Panc1 (cell line): ENCODE measurements at regions not wholly inside any gene's neighbourhood (a gene's known extent, or its start where the extent isn't known, plus 50 kb on each side); places are given as distances from the start of the nearest gene placed in this dataset.

Source experiments
- ATAC-seq: fragments of 200-7000 bp; cut with Tn5 transposase; 2 replicates; pipeline ENCODE4 v1.9.1; 2020; ENCODE audit warnings: mild to moderate bottlenecking, moderate library complexity
- BruUV-seq: library from RNA; stranded (reverse); fragments of 400-500 nt; replicated peaks from 2 replicates; lab custom pipeline; 2021; lab: Mats Ljungman, UMichigan
- CTCF ChIA-PET: fragments of 300-600 bp; sonication (Branson Sonifier 250); formaldehyde crosslinking; loops from one replicate; lab custom pipeline; 2022; ENCODE audit warnings: antibody characterized with exemption; lab: Charles Lee
- POLR2A ChIA-PET: fragments of 300-600 bp; sonication (Branson Sonifier 250); formaldehyde crosslinking; loops from one replicate; lab custom pipeline; 2022; ENCODE audit warnings: antibody characterized with exemption; lab: Charles Lee
- DNase-seq: peaks from one replicate; pipeline ENCODE4 v3.0.0-alpha.2; 2010; ENCODE audit warnings: low read depth, low spot score
- H3K27ac ChIP-seq: 2 replicates; pipeline ENCODE4 v1.5.1; 2011; ENCODE audit warnings: mild to moderate bottlenecking, low read length, inconsistent platforms
- H3K27me3 ChIP-seq: fragments of 200-500 bp; sonication (Bioruptor generic); 2 replicates; pipeline ENCODE4 v1.6.0; 2014; ENCODE audit warnings: low read length, inconsistent platforms; ENCODE audit not compliant: control insufficient read depth, insufficient read depth
- H3K36me3 ChIP-seq: fragments of 200-500 bp; sonication (Bioruptor generic); 2 replicates; pipeline ENCODE4 v1.5.1; 2014; ENCODE audit warnings: inconsistent platforms, mild to moderate bottlenecking, low read length, moderate library complexity; ENCODE audit not compliant: control insufficient read depth, insufficient read depth
- H3K4me1 ChIP-seq: 2 replicates; pipeline ENCODE4 v1.5.1; 2011; ENCODE audit warnings: inconsistent platforms, mild to moderate bottlenecking, low read length, moderate library complexity; ENCODE audit not compliant: control insufficient read depth, insufficient read depth
- H3K4me3 ChIP-seq, 2 experiments: 2 replicates each; pipeline ENCODE4 v1.5.1; 2011 to 2012; ENCODE audit warnings: low read depth in 2 of 2, low read length in 2 of 2, mild to moderate bottlenecking in 2 of 2, inconsistent platforms in 1 of 2, moderate library complexity in 1 of 2
- H3K9me3 ChIP-seq: fragments of 200-500 bp; sonication (Bioruptor generic); 2 replicates; pipeline ENCODE4 v1.5.1; 2014; ENCODE audit warnings: low read depth, mild to moderate bottlenecking, inconsistent platforms, low read length, moderate library complexity; ENCODE audit not compliant: control insufficient read depth, insufficient read depth
- POLR2AphosphoS5 ChIP-seq: IDR thresholded peaks from 2 replicates; pipeline ENCODE4 v1.6.1; 2012; ENCODE audit warnings: mild to moderate bottlenecking, low read depth, low read length, moderate library complexity
- SIN3A ChIP-seq: IDR thresholded peaks from 2 replicates; pipeline ENCODE4 v1.6.1; 2012; ENCODE audit warnings: low read depth, mild to moderate bottlenecking, low read length, moderate library complexity, borderline replicate concordance; ENCODE audit not compliant: insufficient read depth
- TCF7L2 ChIP-seq: IDR thresholded peaks from 2 replicates; pipeline ENCODE4 v1.6.1; 2011; ENCODE audit warnings: mild to moderate bottlenecking, low read depth, low read length, inconsistent platforms
- in situ Hi-C: cut with HindIII; loops from 2 replicates; pipeline ENCODE4 v1.10.0; 2016; ENCODE audit warnings: low sequenced_read_pairs, low pct_unique_long_range_greater_than_20kb
- intact Hi-C: fragments of 100-400 bp; cut with micrococcal nuclease; formaldehyde crosslinking; loops from one replicate; pipeline ENCODE4 v1.10.0; 2022; ENCODE audit not compliant: unreplicated experiment
- TF ChIP-seq, protein P1 (sequence below), 2 experiments: IDR thresholded peaks; 2 replicates each; pipeline ENCODE4 v1.6.1; 2011 to 2012; ENCODE audit warnings: low read depth in 2 of 2, control low read depth in 1 of 2, low read length in 1 of 2, mild to moderate bottlenecking in 1 of 2, moderate library complexity in 1 of 2; ENCODE audit not compliant: insufficient read depth in 1 of 2
- TF ChIP-seq, protein P2 (sequence below): fragments of 450-650 bp; IDR thresholded peaks from 2 replicates; pipeline ENCODE4 v1.5.1; 2017; ENCODE audit warnings: mild to moderate bottlenecking

DNA sequence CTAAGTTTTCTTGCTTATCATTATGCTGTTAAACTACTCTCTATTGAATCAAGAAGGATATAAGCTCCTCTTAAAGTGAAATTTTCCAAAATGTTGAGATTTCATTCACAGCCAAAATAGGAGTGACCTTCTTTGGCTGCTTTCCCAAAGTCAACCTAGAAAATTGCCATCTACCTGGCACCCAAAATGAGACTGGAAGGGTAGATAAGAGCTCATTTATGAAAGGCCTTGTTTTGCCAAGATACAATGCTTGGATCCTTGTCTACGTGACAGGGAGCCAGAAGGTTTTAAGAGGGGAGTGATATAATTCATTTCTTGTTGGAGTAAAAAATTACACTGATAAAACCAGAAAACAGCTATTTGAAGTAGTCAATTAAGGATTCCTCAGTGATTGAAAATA lies 287.1 kb downstream of the IZUMO3 start:
- Histone ChIP-seq H3K9me3 (no peaks in the 10 kb centered on the region), H3K27ac (no peak overlapping the region), H3K36me3 (no peaks in the 10 kb centered on the region), H3K4me1 (no peaks in the 10 kb centered on the region), H3K4me3 (no peak overlapping the region), H3K27me3 (no peaks in the 10 kb centered on the region)
- ChIA-PET POLR2A (no interaction called here), CTCF (no interaction called here)
- DNase-seq (no peak), ATAC-seq (no peak)
- TF ChIP-seq POLR2AphosphoS5 (no peak), TCF7L2 (no peak)
- TF ChIP-seq, protein P1, sequence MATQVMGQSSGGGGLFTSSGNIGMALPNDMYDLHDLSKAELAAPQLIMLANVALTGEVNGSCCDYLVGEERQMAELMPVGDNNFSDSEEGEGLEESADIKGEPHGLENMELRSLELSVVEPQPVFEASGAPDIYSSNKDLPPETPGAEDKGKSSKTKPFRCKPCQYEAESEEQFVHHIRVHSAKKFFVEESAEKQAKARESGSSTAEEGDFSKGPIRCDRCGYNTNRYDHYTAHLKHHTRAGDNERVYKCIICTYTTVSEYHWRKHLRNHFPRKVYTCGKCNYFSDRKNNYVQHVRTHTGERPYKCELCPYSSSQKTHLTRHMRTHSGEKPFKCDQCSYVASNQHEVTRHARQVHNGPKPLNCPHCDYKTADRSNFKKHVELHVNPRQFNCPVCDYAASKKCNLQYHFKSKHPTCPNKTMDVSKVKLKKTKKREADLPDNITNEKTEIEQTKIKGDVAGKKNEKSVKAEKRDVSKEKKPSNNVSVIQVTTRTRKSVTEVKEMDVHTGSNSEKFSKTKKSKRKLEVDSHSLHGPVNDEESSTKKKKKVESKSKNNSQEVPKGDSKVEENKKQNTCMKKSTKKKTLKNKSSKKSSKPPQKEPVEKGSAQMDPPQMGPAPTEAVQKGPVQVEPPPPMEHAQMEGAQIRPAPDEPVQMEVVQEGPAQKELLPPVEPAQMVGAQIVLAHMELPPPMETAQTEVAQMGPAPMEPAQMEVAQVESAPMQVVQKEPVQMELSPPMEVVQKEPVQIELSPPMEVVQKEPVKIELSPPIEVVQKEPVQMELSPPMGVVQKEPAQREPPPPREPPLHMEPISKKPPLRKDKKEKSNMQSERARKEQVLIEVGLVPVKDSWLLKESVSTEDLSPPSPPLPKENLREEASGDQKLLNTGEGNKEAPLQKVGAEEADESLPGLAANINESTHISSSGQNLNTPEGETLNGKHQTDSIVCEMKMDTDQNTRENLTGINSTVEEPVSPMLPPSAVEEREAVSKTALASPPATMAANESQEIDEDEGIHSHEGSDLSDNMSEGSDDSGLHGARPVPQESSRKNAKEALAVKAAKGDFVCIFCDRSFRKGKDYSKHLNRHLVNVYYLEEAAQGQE (IDR thresholded peaks at IDR 0.05; ENCODE audit: insufficient read depth in 1 of 2, low read depth in 2 of 2, low read length in 1 of 2), result no peak
- TF ChIP-seq, protein P2, sequence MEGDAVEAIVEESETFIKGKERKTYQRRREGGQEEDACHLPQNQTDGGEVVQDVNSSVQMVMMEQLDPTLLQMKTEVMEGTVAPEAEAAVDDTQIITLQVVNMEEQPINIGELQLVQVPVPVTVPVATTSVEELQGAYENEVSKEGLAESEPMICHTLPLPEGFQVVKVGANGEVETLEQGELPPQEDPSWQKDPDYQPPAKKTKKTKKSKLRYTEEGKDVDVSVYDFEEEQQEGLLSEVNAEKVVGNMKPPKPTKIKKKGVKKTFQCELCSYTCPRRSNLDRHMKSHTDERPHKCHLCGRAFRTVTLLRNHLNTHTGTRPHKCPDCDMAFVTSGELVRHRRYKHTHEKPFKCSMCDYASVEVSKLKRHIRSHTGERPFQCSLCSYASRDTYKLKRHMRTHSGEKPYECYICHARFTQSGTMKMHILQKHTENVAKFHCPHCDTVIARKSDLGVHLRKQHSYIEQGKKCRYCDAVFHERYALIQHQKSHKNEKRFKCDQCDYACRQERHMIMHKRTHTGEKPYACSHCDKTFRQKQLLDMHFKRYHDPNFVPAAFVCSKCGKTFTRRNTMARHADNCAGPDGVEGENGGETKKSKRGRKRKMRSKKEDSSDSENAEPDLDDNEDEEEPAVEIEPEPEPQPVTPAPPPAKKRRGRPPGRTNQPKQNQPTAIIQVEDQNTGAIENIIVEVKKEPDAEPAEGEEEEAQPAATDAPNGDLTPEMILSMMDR, result no peak
- BruUV-seq, result no TSS peak
- in situ Hi-C loops, result no loop called here
- intact Hi-C loops, result no loop called here

DNA sequence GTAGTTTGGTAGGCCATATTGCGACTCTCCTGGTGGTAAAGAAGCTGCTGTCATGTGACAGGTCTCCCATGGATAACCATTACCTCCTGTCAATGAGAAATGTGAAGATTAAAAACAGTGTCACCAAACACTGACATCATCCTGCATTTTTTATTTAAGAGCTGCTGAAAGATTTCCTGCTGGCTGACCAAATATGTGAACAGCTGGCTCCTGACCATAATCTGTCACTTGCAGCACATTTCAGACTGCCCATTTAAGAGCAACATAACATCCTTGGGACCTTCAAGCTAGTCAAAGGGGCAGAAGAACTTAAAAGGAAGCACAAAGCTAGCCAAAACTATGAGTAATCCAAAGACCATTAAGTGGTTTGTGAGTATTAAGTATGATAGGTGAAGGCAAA lies 288.0 kb downstream of the IZUMO3 start:
- CTCF ChIA-PET, result no interaction called here
- H3K4me1 ChIP-seq, result no peaks in the 10 kb centered on the region
- H3K4me3 ChIP-seq, result no peak overlapping the region
- H3K9me3 ChIP-seq, result no peaks in the 10 kb centered on the region
- TF ChIP-seq, protein P2, result no peak
- TF ChIP-seq, protein P1 (IDR thresholded peaks at IDR 0.05; ENCODE audit: insufficient read depth in 1 of 2, low read depth in 2 of 2, low read length in 1 of 2), result no peak
- TF ChIP-seq POLR2AphosphoS5 (no peak), TCF7L2 (no peak), SIN3A (no peak)
- intact Hi-C loops, result no loop called here
- in situ Hi-C loops, result no loop called here
- no peaks in the 10 kb centered on the region for H3K27me3 ChIP-seq
- H3K27ac ChIP-seq, result no peak overlapping the region
- DNase-seq, result no peak
- no peak for ATAC-seq
- H3K36me3 ChIP-seq, result no peaks in the 10 kb centered on the region
- POLR2A ChIA-PET, result no interaction called here
- no TSS peak for BruUV-seq
